Endodermal cell (in vitro differentiated cells): ENCODE measurements at regions not wholly inside any gene's neighbourhood (a gene's known extent, or its start where the extent isn't known, plus 50 kb on each side); places are given as distances from the start of the nearest gene placed in this dataset.

Experiments used
- DNase-seq: peaks from one replicate; pipeline ENCODE4 v3.0.0-alpha.2; 2017
- H3K27ac ChIP-seq: 2 replicates; pipeline ENCODE4 v1.5.1; 2013; ENCODE audit warnings: mild to moderate bottlenecking, low read depth, low read length, moderate library complexity
- H3K27me3 ChIP-seq: 2 replicates; pipeline ENCODE4 v1.6.1; 2013; ENCODE audit warnings: mild to moderate bottlenecking, low read length, moderate library complexity; ENCODE audit not compliant: insufficient read depth, control insufficient read depth, poor library complexity, severe bottlenecking
- H3K36me3 ChIP-seq: 2 replicates; pipeline ENCODE4 v1.7.0; 2013; ENCODE audit warnings: mild to moderate bottlenecking, low read length, moderate library complexity; ENCODE audit not compliant: control insufficient read depth, insufficient read depth
- H3K4me1 ChIP-seq: one replicate; pipeline ENCODE4 v1.7.0; 2013; ENCODE audit warnings: low read length; ENCODE audit not compliant: control insufficient read depth, insufficient read depth
- H3K4me3 ChIP-seq: 2 replicates; pipeline ENCODE4 v1.5.1; 2013; ENCODE audit warnings: mild to moderate bottlenecking, low read length, moderate library complexity
- H3K9ac ChIP-seq: 2 replicates; pipeline ENCODE4 v1.6.1; 2013; ENCODE audit warnings: mild to moderate bottlenecking, low read length, moderate library complexity; ENCODE audit not compliant: poor library complexity, severe bottlenecking; ENCODE audit errors: extremely low read depth
- H3K9me3 ChIP-seq: 2 replicates; pipeline ENCODE4 v1.6.1; 2013; ENCODE audit warnings: mild to moderate bottlenecking, low read length, moderate library complexity; ENCODE audit not compliant: control insufficient read depth
- H3K27ac Mint-ChIP-seq: 2 replicates; pipeline ENCODE4 v1.8.0; 2020; ENCODE audit warnings: mixed read lengths
- H3K27me3 Mint-ChIP-seq: 2 replicates; pipeline ENCODE4 v1.8.0; 2021; ENCODE audit warnings: mild to moderate bottlenecking, mixed read lengths; ENCODE audit not compliant: insufficient read depth
- H3K36me3 Mint-ChIP-seq: 2 replicates; pipeline ENCODE4 v1.8.0; 2020; ENCODE audit warnings: low read depth, mixed read lengths
- H3K4me1 Mint-ChIP-seq: 2 replicates; pipeline ENCODE4 v1.8.0; 2020; ENCODE audit warnings: mixed read lengths
- H3K4me3 Mint-ChIP-seq: 2 replicates; pipeline ENCODE4 v1.8.0; 2020; ENCODE audit warnings: mild to moderate bottlenecking, moderate library complexity, mixed read lengths
- H3K9me3 Mint-ChIP-seq: 2 replicates; pipeline ENCODE4 v1.8.0; 2020; ENCODE audit warnings: mild to moderate bottlenecking, mixed read lengths
- CTCF ChIP-seq: fragments of 200-600 bp; sonication (generic); conservative IDR thresholded peaks from 2 replicates; pipeline ENCODE4 v1.5.0; 2021; ENCODE audit warnings: antibody characterized with exemption, mild to moderate bottlenecking
- WGBS, 2 experiments: methylation state at CpG; one replicate each; pipeline versions ENCODE4 v1.1.5 to v1.1.7; 2013; ENCODE audit warnings: missing lambda C conversion rate in 2 of 2, mixed read lengths in 1 of 2; ENCODE audit not compliant: insufficient coverage in 1 of 2, insufficient read length in 1 of 2; 5-methylcytosine and 5-hydroxymethylcytosine counted together

GRCh38 chr6:6469074-6469473 is 119.4 kb upstream of the LY86 start:
- H3K9ac ChIP-seq = no peak overlapping the region
- no peaks in the 10 kb centered on the region for H3K36me3 Mint-ChIP-seq
- TF ChIP-seq CTCF = no peak
- peaks cover 10% of the 10 kb centered on the region for H3K9me3 Mint-ChIP-seq
- no peak overlapping the region for H3K27ac ChIP-seq
- no peaks in the 10 kb centered on the region for H3K36me3 ChIP-seq
- H3K27ac Mint-ChIP-seq = no peak overlapping the region
- no peaks in the 10 kb centered on the region for H3K4me1 ChIP-seq
- H3K4me3 ChIP-seq = no peak overlapping the region
- WGBS, 2 experiments = 91 to 94% methylated on average over 6 to 8 of the region's 8 CpGs
- no peaks in the 10 kb centered on the region for H3K27me3 ChIP-seq
- no peaks in the 10 kb centered on the region for H3K4me1 Mint-ChIP-seq
- H3K4me3 Mint-ChIP-seq = no peak overlapping the region
- DNase-seq = no peak
- H3K9me3 ChIP-seq = no peaks in the 10 kb centered on the region
- H3K27me3 Mint-ChIP-seq = peaks cover 2% of the 10 kb centered on the region

- H3K36me3 ChIP-seq = no peaks in the 10 kb centered on the region
- no peak overlapping the region for H3K27ac ChIP-seq
- no peak overlapping the region for H3K4me3 Mint-ChIP-seq
- TF ChIP-seq CTCF = no peak
- no peak overlapping the region for H3K9ac ChIP-seq
- H3K4me1 ChIP-seq = no peaks in the 10 kb centered on the region
- DNase-seq = no peak
- H3K9me3 ChIP-seq = no peaks in the 10 kb centered on the region
- peaks cover 2% of the 10 kb centered on the region for H3K27me3 Mint-ChIP-seq
- no peak overlapping the region for H3K27ac Mint-ChIP-seq
- no peaks in the 10 kb centered on the region for H3K27me3 ChIP-seq
- WGBS, 2 experiments = 92% methylated on average over 2 of the region's 2 CpGs; no CpG with 5 or more reads in 1 of the 2 experiments
- H3K4me1 Mint-ChIP-seq = no peaks in the 10 kb centered on the region
- H3K4me3 ChIP-seq = no peak overlapping the region
- H3K9me3 Mint-ChIP-seq = peaks cover 10% of the 10 kb centered on the region
- H3K36me3 Mint-ChIP-seq = no peaks in the 10 kb centered on the region
Observed at GRCh38 chr6:6470123-6470522, 118.4 kb upstream of the LY86 start.

- Histone ChIP-seq H3K4me1 (no peaks in the 10 kb centered on the region), H3K9ac (no peak overlapping the region), H3K36me3 (no peaks in the 10 kb centered on the region), H3K27ac (no peak overlapping the region), H3K4me3 (no peak overlapping the region), H3K9me3 (no peaks in the 10 kb centered on the region), H3K27me3 (no peaks in the 10 kb centered on the region)
- TF ChIP-seq CTCF = no peak
- Mint-ChIP-seq H3K4me1 (no peaks in the 10 kb centered on the region), H3K27ac (no peak overlapping the region), H3K9me3 (peaks cover 10% of the 10 kb centered on the region), H3K4me3 (no peak overlapping the region), H3K27me3 (peaks cover 2% of the 10 kb centered on the region), H3K36me3 (no peaks in the 10 kb centered on the region)
- no peak for DNase-seq
- 84 to 96% methylated on average over 3 of the region's 3 CpGs for WGBS, 2 experiments
Observed at GRCh38 chr6:6471276-6471675, 117.2 kb upstream of the LY86 start.
